GM19043 (cell line): ENCODE measurements at regions not wholly inside any gene's neighbourhood (a gene's known extent, or its start where the extent isn't known, plus 50 kb on each side); places are given as distances from the start of the nearest gene placed in this dataset.
"Not testable (repeated sequence)": the region's sequence is repeated elsewhere in the genome, so short reads cannot be mapped to it uniquely, and the experiment has no call there.

Source experiments
- ATAC-seq: cut with Tn5 transposase; IDR thresholded peaks from one replicate; pipeline ENCODE4 v1.9.1; 2021; ENCODE audit warnings: low read depth; ENCODE audit not compliant: unreplicated experiment

GRCh38 chr3:74301056-74301455 is 313.4 kb downstream of the CNTN3 start:
- ATAC-seq, result no peak

GRCh38 chr3:74295479-74295878 is 319.0 kb downstream of the CNTN3 start:
- ATAC-seq, result no peak

- no peak for ATAC-seq
Observed at GRCh38 chr3:74288761-74289160, 325.7 kb downstream of the CNTN3 start.

GRCh38 chr3:74287557-74287956 is 326.9 kb downstream of the CNTN3 start:
- ATAC-seq, result no peak

GRCh38 chr3:74282202-74282601 is 332.3 kb downstream of the CNTN3 start:
- no peak for ATAC-seq

- ATAC-seq, result no peak
Observed at GRCh38 chr3:74281705-74282104, 332.8 kb downstream of the CNTN3 start.

- ATAC-seq, result no peak
Observed at GRCh38 chr3:74273555-74274402, 340.7 kb downstream of the CNTN3 start.

- ATAC-seq, result no peak
Observed at GRCh38 chr3:74273091-74273490, 341.4 kb downstream of the CNTN3 start.

- ATAC-seq, result no peak
Observed at GRCh38 chr3:74271541-74271940, 342.9 kb downstream of the CNTN3 start.

GRCh38 chr3:74269689-74270088 is 344.8 kb downstream of the CNTN3 start:
- no peak for ATAC-seq

- no peak for ATAC-seq
Observed at GRCh38 chr3:74268753-74269152, 345.7 kb downstream of the CNTN3 start.

GRCh38 chr3:74267588-74268184 is 346.8 kb downstream of the CNTN3 start:
- ATAC-seq, result peak; percentile 57

GRCh38 chr3:74267131-74267530 is 347.3 kb downstream of the CNTN3 start:
- ATAC-seq, result no peak

GRCh38 chr3:74265069-74265468 is 349.4 kb downstream of the CNTN3 start:
- ATAC-seq, result no peak

- no peak for ATAC-seq
Observed at GRCh38 chr3:74263031-74263430, 351.4 kb downstream of the CNTN3 start.

GRCh38 chr3:74233091-74233490 is 381.4 kb downstream of the CNTN3 start:
- ATAC-seq, result no peak

- ATAC-seq, result no peak
Observed at GRCh38 chr3:74217467-74217866, 397.0 kb downstream of the CNTN3 start.

- ATAC-seq, result no peak
Observed at GRCh38 chr3:74214286-74214685, 400.2 kb downstream of the CNTN3 start.

- ATAC-seq, result no peak
Observed at GRCh38 chr3:74210739-74211138, 403.7 kb downstream of the CNTN3 start.

GRCh38 chr3:74200952-74201351 is 413.5 kb downstream of the CNTN3 start:
- no peak for ATAC-seq

- ATAC-seq, result not testable (repeated sequence)
Observed at GRCh38 chr3:74178664-74179063, 435.8 kb downstream of the CNTN3 start.

- ATAC-seq, result no peak
Observed at GRCh38 chr3:74173090-74173489, 441.4 kb downstream of the CNTN3 start.
